WERI-Rb-1 (cell line): ENCODE measurements at regions not wholly inside any gene's neighbourhood (a gene's known extent, or its start where the extent isn't known, plus 50 kb on each side); places are given as distances from the start of the nearest gene placed in this dataset.

ENCODE experiments used
- DNase-seq: peaks from one replicate; pipeline ENCODE4 v3.0.0-alpha.2; 2020
- H3K27ac ChIP-seq: fragments of 250-450 bp; sonication (Bioruptor Pico); 2 replicates; pipeline ENCODE4 v1.5.1; 2020; ENCODE audit warnings: mild to moderate bottlenecking, moderate library complexity
- H3K27me3 ChIP-seq: fragments of 250-450 bp; sonication (Bioruptor Pico); 2 replicates; pipeline ENCODE4 v1.5.1; 2021; ENCODE audit warnings: mild to moderate bottlenecking, low read depth, moderate library complexity; ENCODE audit not compliant: insufficient read depth, severe bottlenecking
- H3K36me3 ChIP-seq: fragments of 250-450 bp; sonication (Bioruptor Pico); 2 replicates; pipeline ENCODE4 v1.5.1; 2020; ENCODE audit warnings: mild to moderate bottlenecking, moderate library complexity
- H3K4me3 ChIP-seq: 2 replicates; pipeline ENCODE4 v1.5.1; 2011; ENCODE audit warnings: low read depth, mild to moderate bottlenecking, control low read depth, low read length
- H3K9me3 ChIP-seq: fragments of 250-450 bp; sonication (Bioruptor Pico); 2 replicates; pipeline ENCODE4 v1.5.1; 2021; ENCODE audit warnings: mild to moderate bottlenecking, moderate library complexity; ENCODE audit not compliant: severe bottlenecking
- TF ChIP-seq, protein P1 (sequence below): IDR thresholded peaks from 2 replicates; pipeline ENCODE4 v1.5.1; 2011; ENCODE audit warnings: low read depth, mild to moderate bottlenecking, control low read depth, inconsistent platforms, low read length

DNA sequence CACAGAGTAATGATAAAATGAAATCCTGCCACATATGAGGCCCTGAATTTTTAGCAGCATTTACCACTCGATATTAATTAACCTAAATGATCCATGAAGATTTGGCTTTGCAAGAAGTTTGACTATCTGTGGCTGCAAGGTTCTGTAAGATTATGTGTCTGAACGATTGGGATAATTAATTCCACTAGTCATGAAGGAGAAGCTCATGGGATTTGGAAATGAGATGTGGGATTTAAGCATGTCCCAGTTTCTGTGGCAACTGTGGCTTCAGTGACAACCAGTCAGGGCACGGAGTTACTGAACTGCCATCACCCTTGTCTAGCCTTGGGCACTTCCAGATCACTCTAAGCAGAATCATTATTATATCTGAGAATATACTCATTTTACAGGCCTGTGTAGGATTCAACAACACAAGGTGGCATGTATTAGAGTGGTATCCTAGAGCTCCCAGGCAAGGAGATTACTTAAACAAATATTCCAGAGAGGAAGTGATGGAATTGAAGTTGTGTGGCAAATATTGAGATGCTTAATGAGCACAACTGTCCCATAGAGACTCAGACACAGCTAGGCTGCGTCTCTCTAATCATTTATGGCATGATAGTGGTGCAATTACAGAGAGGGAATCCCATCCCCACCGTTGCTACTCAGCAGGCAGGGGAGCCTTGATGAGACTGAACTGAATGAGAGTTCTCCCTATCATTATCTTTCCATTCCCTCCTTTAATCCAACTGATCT is 205.0 kb upstream of the KRR1 start:
- TF ChIP-seq, protein P1, sequence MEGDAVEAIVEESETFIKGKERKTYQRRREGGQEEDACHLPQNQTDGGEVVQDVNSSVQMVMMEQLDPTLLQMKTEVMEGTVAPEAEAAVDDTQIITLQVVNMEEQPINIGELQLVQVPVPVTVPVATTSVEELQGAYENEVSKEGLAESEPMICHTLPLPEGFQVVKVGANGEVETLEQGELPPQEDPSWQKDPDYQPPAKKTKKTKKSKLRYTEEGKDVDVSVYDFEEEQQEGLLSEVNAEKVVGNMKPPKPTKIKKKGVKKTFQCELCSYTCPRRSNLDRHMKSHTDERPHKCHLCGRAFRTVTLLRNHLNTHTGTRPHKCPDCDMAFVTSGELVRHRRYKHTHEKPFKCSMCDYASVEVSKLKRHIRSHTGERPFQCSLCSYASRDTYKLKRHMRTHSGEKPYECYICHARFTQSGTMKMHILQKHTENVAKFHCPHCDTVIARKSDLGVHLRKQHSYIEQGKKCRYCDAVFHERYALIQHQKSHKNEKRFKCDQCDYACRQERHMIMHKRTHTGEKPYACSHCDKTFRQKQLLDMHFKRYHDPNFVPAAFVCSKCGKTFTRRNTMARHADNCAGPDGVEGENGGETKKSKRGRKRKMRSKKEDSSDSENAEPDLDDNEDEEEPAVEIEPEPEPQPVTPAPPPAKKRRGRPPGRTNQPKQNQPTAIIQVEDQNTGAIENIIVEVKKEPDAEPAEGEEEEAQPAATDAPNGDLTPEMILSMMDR = no peak

DNA sequence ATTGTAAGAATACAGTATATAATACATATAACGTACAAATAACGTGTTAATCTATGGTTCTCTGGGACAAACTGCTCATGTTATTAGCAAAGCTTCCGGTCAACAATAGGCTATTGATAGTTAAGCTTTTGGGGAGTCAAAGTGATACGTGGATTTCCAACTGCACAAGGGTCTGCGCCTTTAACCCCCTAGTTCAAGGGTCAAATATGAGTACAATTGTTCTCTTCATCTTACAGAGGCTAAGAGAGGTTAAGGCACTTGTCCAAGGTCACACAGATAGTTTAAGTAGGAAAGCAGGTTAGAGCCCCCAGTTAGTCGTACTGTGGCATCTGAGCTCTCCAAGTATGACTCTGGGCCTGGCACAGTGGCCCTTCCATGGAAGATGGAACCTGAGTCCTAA is 204.3 kb upstream of the KRR1 start:
- DNase-seq = no peak
- Histone ChIP-seq H3K4me3 (no peak overlapping the region), H3K27ac (no peak overlapping the region), H3K27me3 (no peaks in the 10 kb centered on the region), H3K36me3 (no peaks in the 10 kb centered on the region), H3K9me3 (peaks cover 3% of the 10 kb centered on the region)
- TF ChIP-seq, protein P1 = no peak

More for the DNA sequence above, 205.0 kb upstream of the KRR1 start:
- H3K27me3 ChIP-seq = no peaks in the 10 kb centered on the region
- H3K27ac ChIP-seq = no peak overlapping the region
- peaks cover 3% of the 10 kb centered on the region for H3K9me3 ChIP-seq
- H3K36me3 ChIP-seq = no peaks in the 10 kb centered on the region
- H3K4me3 ChIP-seq = no peak overlapping the region
- DNase-seq = peak; percentile 30

DNA sequence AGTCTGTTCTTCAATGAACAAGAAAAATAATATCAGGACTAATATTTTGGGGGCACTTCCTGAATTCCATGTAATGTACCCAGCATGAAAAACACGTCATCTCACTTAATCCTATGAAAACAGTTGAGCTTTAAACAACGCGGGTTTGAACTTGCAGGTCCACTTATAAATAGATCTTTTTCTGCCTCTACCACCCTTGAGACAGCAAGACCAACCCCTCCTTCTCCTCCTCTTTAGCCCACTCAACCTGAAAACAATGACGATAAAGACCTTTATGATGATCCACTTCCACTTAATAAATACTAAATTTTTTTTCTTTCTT is 203.9 kb upstream of the KRR1 start:
- H3K27ac ChIP-seq = no peak overlapping the region
- H3K4me3 ChIP-seq = no peak overlapping the region
- DNase-seq = no peak
- TF ChIP-seq, protein P1 = no peak
- peaks cover 3% of the 10 kb centered on the region for H3K9me3 ChIP-seq
- H3K36me3 ChIP-seq = no peaks in the 10 kb centered on the region
- H3K27me3 ChIP-seq = no peaks in the 10 kb centered on the region

DNA sequence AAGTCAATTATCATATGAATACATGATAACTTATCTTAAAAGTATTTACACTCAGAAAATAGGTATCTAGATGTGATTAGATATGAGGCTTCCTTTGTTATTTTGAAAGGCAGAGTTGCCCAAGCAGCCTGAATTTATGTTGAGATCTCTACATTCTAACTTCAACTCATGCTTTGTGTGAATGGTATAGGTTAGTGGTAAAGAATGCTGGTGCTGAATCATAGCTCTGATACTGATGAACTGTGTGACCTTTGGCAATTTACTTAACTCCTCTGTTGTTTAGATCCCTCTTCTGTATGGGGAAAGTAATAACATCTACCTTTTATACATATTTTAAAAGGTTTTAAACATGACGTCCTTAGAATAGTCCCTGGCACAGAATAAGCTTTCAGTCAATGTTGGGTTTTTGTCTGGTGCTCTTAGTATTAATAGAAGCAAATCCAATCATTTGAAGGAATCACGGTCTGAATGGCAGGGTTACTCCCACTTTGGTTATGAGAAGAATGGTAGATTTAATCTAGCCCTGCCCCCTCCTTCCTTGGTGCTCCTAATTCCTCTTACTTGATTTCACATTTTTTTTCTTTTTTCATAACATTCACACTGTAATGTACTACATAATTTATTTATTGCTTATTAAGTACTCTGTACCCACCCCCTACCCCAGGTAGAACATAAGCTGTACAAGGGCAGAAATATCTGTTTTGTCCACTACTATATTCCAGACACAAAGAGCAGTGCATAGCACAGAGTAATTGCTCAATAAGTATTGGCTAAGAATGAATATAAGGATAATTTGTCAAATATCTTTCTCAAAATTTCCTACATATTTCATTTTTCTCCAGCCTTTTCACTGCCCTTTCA is 203.3 kb upstream of the KRR1 start:
- no peak overlapping the region for H3K27ac ChIP-seq
- H3K9me3 ChIP-seq = peaks cover 3% of the 10 kb centered on the region
- H3K27me3 ChIP-seq = no peaks in the 10 kb centered on the region
- TF ChIP-seq, protein P1 = no peak
- H3K4me3 ChIP-seq = no peak overlapping the region
- DNase-seq = no peak
- H3K36me3 ChIP-seq = no peaks in the 10 kb centered on the region

DNA sequence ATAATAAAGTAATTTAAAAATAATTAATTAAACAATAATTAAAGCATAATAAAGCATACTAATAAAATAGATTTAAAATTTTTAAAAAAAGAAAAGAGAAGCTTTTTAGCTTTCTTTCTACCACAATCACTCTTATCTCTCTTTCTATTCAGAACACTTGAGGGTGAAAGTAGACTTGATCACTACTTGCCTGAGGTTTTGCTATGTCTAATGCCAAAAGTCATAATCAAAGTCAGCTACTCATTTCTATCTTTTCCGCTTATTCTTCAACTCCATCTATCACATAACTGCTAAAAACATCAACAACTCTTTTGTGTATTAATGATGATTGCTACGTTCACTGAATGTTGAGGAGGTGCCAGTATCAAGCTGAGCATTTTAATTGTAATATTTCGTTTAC is 202.0 kb upstream of the KRR1 start:
- DNase-seq = no peak
- H3K9me3 ChIP-seq = peaks cover 3% of the 10 kb centered on the region
- TF ChIP-seq, protein P1 = no peak
- no peaks in the 10 kb centered on the region for H3K27me3 ChIP-seq
- H3K36me3 ChIP-seq = no peaks in the 10 kb centered on the region
- no peak overlapping the region for H3K4me3 ChIP-seq
- H3K27ac ChIP-seq = no peak overlapping the region
